Fibroblast of the aortic adventitia (primary cell): ENCODE measurements at regions not wholly inside any gene's neighbourhood (a gene's known extent, or its start where the extent isn't known, plus 50 kb on each side); places are given as distances from the start of the nearest gene placed in this dataset.

Experiments
- DNase-seq: peaks from one replicate; pipeline ENCODE4 v3.0.0-alpha.2; 2010; ENCODE audit warnings: low read depth
- H3K4me3 ChIP-seq: 2 replicates; pipeline ENCODE4 v1.5.1; 2011; ENCODE audit warnings: low read depth, mild to moderate bottlenecking, control low read depth, low read length, moderate library complexity
- TF ChIP-seq, protein P1 (sequence below): IDR thresholded peaks from 2 replicates; pipeline ENCODE4 v1.5.1; 2011; ENCODE audit warnings: mild to moderate bottlenecking, low read length, control low read depth, inconsistent platforms; ENCODE audit not compliant: insufficient read depth

DNA sequence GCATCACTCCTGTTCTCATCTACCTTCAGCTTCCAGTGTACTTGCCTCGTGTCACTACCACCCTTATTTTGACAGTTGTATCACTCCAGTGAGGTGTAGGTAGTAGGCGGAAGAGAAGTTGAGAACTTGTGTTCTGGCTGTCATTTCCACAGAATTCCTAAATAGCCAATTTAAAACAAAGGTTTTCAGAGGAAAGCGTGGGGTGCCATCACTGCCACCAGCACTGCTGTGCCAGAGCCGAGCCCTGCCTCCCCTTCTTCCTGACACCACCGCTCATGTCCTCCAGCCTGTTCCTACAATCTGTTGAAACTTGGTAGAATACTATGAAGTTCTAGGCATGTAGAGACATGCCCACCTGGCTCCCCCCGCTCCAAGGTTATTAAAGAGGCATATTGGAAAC is 215.8 kb downstream of the TANC2 start:
- no peak for DNase-seq
- no peak overlapping the region for H3K4me3 ChIP-seq
- TF ChIP-seq, protein P1, sequence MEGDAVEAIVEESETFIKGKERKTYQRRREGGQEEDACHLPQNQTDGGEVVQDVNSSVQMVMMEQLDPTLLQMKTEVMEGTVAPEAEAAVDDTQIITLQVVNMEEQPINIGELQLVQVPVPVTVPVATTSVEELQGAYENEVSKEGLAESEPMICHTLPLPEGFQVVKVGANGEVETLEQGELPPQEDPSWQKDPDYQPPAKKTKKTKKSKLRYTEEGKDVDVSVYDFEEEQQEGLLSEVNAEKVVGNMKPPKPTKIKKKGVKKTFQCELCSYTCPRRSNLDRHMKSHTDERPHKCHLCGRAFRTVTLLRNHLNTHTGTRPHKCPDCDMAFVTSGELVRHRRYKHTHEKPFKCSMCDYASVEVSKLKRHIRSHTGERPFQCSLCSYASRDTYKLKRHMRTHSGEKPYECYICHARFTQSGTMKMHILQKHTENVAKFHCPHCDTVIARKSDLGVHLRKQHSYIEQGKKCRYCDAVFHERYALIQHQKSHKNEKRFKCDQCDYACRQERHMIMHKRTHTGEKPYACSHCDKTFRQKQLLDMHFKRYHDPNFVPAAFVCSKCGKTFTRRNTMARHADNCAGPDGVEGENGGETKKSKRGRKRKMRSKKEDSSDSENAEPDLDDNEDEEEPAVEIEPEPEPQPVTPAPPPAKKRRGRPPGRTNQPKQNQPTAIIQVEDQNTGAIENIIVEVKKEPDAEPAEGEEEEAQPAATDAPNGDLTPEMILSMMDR, result no peak

DNA sequence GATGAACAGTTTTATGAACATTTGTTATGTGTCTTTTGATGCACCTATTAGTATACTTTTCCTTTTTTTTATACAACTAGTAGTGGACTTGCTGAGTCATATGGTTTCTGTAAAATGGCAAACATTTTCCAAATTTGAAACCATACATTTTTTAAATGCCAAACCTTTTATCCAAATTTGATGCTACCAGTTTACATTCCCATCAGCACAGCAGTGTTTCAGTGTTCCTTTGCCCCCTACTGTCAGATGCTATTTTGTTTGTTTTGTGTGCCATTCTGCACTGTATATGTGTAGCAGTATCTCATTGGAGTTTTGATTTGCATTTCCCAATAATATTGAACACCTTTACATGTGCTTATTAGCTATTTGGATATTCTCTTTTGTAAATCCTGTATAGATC is 219.4 kb downstream of the TANC2 start:
- peak; percentile 14 for DNase-seq
- TF ChIP-seq, protein P1, result no peak
- no peak overlapping the region for H3K4me3 ChIP-seq

DNA sequence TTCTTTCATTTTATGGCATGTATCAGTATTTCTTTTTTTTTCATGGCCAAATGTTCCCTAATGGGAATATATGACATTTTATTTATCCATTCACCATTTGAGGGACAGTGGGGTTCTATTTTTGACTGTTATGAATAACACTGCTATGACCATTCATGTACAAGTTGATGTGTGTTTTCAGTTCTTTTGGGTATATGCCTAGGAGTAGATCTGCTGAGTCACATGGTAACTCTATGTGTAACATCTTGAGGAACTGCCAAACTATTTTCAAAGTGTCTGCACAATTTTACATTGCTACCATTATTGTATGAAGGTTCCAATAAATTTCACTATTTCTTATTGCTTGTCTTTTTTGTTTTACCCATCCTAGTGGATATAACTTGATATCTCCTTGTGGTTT is 223.0 kb downstream of the TANC2 start:
- DNase-seq, result peak; percentile 84
- TF ChIP-seq, protein P1, result no peak
- no peak overlapping the region for H3K4me3 ChIP-seq

DNA sequence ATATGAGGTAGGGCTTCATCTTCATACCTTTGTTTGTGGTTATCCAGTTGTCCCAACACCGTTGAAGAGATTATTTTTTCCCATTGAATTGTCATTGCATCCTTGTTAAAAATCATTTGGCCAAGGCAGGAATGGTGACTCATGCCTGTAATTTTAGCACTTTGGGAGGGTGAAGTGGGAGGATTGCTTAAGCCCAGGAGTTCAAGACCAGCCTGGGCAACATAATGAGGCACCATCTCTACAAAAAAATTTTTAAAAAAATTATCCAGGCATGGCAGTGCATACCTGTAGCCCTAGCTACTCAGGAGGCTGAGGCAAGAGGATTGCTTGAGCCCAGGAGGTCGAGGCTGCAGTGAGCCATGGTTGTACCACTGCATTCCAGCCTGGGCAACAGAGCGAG is 223.9 kb downstream of the TANC2 start:
- DNase-seq, result no peak
- TF ChIP-seq, protein P1, result no peak
- H3K4me3 ChIP-seq, result no peak overlapping the region

- TF ChIP-seq, protein P1, result no peak
- H3K4me3 ChIP-seq, result no peak overlapping the region
- DNase-seq, result no peak
Observed at GRCh38 chr17:63190821-63191370, 224.9 kb downstream of the TANC2 start.

DNA sequence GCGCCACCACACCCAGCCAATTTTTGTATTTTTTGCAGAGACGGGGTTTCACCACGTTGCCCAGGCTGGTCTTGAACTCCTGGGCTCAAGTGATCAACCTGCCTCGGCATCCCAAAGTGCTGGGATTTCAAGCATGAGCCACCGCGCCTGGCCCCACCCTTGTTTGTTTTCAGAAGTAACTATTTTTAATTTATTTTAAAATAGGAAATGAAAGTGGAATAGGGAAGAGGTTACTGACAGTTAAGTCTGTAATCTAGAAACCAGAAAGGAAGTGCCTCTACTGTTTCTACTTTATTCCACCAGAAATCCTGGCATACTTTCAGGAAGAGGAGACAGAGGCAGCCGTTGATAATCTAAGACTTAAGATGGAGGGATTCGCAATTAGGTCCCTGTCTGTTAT is 225.6 kb downstream of the TANC2 start:
- DNase-seq, result no peak
- TF ChIP-seq, protein P1, result no peak

DNA sequence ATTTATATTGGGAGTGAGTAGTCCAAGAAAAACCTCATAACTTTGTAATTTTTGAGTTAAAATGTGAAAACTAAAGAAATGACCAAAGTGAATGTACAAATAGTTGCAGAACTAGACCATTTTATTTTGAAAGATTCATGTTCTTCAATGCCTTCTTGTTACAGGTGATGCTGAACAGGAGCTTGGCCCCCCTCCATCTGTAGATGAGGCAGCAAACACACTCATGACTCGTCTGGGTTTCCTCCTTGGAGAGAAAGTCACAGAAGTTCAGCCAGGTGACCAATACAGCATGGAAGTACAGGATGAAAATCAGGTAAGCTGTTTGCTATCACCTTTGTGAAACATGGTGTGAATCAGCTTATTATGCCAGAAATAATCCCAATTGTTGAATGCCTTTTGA is 227.8 kb downstream of the TANC2 start:
- DNase-seq, result no peak
- H3K4me3 ChIP-seq, result no peak overlapping the region
- TF ChIP-seq, protein P1, result no peak

More for the DNA sequence above, 225.6 kb downstream of the TANC2 start:
- no peak overlapping the region for H3K4me3 ChIP-seq
